Tibial artery (tissue), 4 donors: ENCODE measurements at regions not wholly inside any gene's neighbourhood (a gene's known extent, or its start where the extent isn't known, plus 50 kb on each side); places are given as distances from the start of the nearest gene placed in this dataset.
A peak's percentile ranks its signal among the peaks of the same experiment; 100 is the strongest.

ENCODE experiments used
- DNase-seq, 2 donors: peaks; one replicate each; pipeline ENCODE4 v3.0.0-alpha.2; 2019
- H3K27ac ChIP-seq, 2 donors: fragments of 200-600 bp; sonication (generic) in 1 of 2; 1 replicate in 1 of 2; 2 replicates in 1 of 2; pipeline ENCODE4 v1.5.1; 2018 to 2019; ENCODE audit warnings: mild to moderate bottlenecking in 1 of 2
- H3K27me3 ChIP-seq, 2 donors: fragments of 200-600 bp; sonication (generic) in 1 of 2; one replicate each; pipeline versions ENCODE4 v1.5.1 to v1.6.0; 2016 to 2019
- H3K36me3 ChIP-seq, 3 donors: fragments of 200-600 bp; sonication (generic) in 2 of 3; one replicate each; pipeline ENCODE4 v1.5.1; 2016 to 2019; ENCODE audit warnings: mild to moderate bottlenecking in 2 of 3
- H3K4me1 ChIP-seq, 4 donors: fragments of 200-600 bp; sonication (generic) in 2 of 4; 1 replicate in 3 of 4; 2 replicates in 1 of 4; pipeline ENCODE4 v1.5.1; 2016 to 2019
- H3K4me3 ChIP-seq, 2 donors: fragments of 200-600 bp; sonication (generic) in 1 of 2; 1 replicate in 1 of 2; 2 replicates in 1 of 2; pipeline ENCODE4 v1.5.1; 2018 to 2019; ENCODE audit warnings: mild to moderate bottlenecking in 2 of 2
- H3K9me3 ChIP-seq, 3 donors: fragments of 200-600 bp; sonication (generic) in 1 of 3; one replicate each; pipeline ENCODE4 v1.5.1; 2016 to 2019
- intact Hi-C: fragments of 100-400 bp; cut with DNase I; formaldehyde crosslinking; loops from one replicate; pipeline ENCODE4 v1.15.0; 2023; ENCODE audit warnings: low total_unique reads
- TF ChIP-seq, protein P1 (sequence below), 2 experiments: fragments of 200-600 bp in 1 of 2; fragments of 450-650 bp in 1 of 2; IDR thresholded peaks; one replicate each; pipeline ENCODE4 v1.5.1; 2017 to 2019; ENCODE audit warnings: antibody characterized with exemption in 2 of 2, mild to moderate bottlenecking in 1 of 2, moderate library complexity in 1 of 2

DNA sequence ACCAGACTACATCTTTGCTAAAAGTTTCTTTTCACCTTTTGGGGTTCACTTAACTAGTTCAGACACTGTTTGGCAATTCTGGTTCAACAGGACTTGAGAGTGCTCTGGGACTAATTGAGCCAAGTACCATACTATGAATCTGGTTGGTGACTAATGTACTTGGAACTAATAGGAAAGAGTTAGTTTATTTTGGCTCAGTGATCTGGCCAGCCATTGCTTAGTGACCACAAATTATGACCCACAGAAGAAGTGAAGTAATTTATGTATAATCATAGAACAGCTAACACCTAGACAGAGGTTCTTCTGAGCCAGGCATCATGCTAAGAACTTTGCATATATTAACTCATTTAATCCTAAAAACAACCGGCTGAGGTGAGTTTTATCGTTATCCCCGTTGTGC, 126.5 kb upstream of the JCAD start:
- peaks cover 0 to 56% (median 28%) of the 10 kb centered on the region in 4 donors for H3K4me1 ChIP-seq
- peak overlapping the region; percentile 0 to 14 for H3K27ac ChIP-seq
- H3K9me3 ChIP-seq, result no peaks in the 10 kb centered on the region
- no peak overlapping the region for H3K4me3 ChIP-seq
- no peaks in the 10 kb centered on the region for H3K27me3 ChIP-seq
- H3K36me3 ChIP-seq, result no peaks in the 10 kb centered on the region
- no peak for DNase-seq
- intact Hi-C loops, result no loop called here
- TF ChIP-seq, protein P1, sequence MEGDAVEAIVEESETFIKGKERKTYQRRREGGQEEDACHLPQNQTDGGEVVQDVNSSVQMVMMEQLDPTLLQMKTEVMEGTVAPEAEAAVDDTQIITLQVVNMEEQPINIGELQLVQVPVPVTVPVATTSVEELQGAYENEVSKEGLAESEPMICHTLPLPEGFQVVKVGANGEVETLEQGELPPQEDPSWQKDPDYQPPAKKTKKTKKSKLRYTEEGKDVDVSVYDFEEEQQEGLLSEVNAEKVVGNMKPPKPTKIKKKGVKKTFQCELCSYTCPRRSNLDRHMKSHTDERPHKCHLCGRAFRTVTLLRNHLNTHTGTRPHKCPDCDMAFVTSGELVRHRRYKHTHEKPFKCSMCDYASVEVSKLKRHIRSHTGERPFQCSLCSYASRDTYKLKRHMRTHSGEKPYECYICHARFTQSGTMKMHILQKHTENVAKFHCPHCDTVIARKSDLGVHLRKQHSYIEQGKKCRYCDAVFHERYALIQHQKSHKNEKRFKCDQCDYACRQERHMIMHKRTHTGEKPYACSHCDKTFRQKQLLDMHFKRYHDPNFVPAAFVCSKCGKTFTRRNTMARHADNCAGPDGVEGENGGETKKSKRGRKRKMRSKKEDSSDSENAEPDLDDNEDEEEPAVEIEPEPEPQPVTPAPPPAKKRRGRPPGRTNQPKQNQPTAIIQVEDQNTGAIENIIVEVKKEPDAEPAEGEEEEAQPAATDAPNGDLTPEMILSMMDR (IDR thresholded peaks at IDR 0.05), result no peak

- Histone ChIP-seq H3K27me3 (no peaks in the 10 kb centered on the region), H3K36me3 (no peaks in the 10 kb centered on the region), H3K9me3 (no peaks in the 10 kb centered on the region), H3K27ac (no peak overlapping the region), H3K4me3 (no peak overlapping the region), H3K4me1 (peaks cover 0 to 56% (median 28%) of the 10 kb centered on the region in 4 donors)
- intact Hi-C loops, result no loop called here
- TF ChIP-seq, protein P1 (IDR thresholded peaks at IDR 0.05), result no peak
- no peak for DNase-seq
Observed at GRCh38 chr10:30185341-30185740, 126.0 kb upstream of the JCAD start.

- TF ChIP-seq, protein P1 (IDR thresholded peaks at IDR 0.05), result no peak
- H3K27me3 ChIP-seq, result no peaks in the 10 kb centered on the region
- H3K4me1 ChIP-seq, result peaks cover 0 to 56% (median 28%) of the 10 kb centered on the region in 4 donors
- H3K27ac ChIP-seq, result no peak overlapping the region
- H3K36me3 ChIP-seq, result no peaks in the 10 kb centered on the region
- H3K9me3 ChIP-seq, result no peaks in the 10 kb centered on the region
- intact Hi-C loops, result no loop called here
- no peak overlapping the region for H3K4me3 ChIP-seq
- no peak for DNase-seq
Observed at GRCh38 chr10:30184397-30185033, 125.1 kb upstream of the JCAD start.

GRCh38 chr10:30183055-30183402, 123.6 kb upstream of the JCAD start:
- H3K9me3 ChIP-seq, result no peaks in the 10 kb centered on the region
- DNase-seq, result no peak
- H3K4me3 ChIP-seq, result no peak overlapping the region
- H3K27me3 ChIP-seq, result no peaks in the 10 kb centered on the region
- TF ChIP-seq, protein P1 (IDR thresholded peaks at IDR 0.05), result no peak
- H3K27ac ChIP-seq, result peak overlapping the region; percentile 70 to 72
- no peaks in the 10 kb centered on the region for H3K36me3 ChIP-seq
- intact Hi-C loops, result no loop called here
- H3K4me1 ChIP-seq, result peaks cover 0 to 52% (median 28%) of the 10 kb centered on the region in 4 donors

DNA sequence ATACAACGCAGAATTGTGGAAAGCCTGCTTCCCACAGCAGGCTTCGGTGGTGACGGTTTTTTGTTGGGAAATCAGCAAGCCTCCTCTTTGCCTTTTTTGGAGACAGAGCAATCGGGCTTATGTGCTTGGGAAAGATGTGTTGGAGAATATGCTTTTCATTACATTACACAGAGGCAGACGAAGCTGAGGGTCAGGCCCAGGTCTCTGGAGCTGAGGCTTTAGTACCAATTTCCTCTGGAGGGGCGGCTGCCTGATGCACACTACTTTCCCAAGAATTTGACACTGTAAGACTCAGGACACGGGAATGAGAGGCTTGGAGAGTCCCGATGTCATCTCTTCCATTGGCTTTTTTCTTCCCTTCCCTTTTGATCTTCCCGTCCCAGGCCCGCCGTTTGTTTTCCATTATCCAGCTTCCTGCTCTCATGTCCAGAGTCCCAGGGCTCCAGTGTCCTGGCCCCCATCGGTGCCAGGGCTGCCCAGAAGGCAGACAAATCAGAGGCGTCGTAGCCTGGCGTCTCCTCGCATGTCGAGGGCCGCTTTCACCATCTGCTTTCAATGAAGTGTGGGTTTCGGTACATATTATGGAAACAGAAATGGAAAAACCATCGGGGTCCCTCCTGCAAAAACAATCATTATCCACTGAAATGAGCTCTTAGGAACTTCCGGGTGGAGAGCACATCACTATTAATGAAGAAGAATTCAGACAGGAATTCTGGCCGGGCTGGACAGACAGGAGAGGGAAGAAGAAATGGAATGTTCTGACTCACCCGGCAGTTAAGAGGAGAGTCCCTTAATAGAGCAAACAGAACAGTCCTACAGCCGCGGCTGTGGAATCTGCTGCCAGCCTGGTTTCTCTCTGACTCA, 123.0 kb upstream of the JCAD start:
- H3K27ac ChIP-seq, result peak overlapping the region; percentile 70 to 72
- H3K4me1 ChIP-seq, result peaks cover 0 to 50% (median 28%) of the 10 kb centered on the region in 4 donors
- peak overlapping the region in 1 of 2 donors; percentile 16 for H3K4me3 ChIP-seq
- no peaks in the 10 kb centered on the region for H3K36me3 ChIP-seq
- peak in 1 of 2 donors; percentile 33 for DNase-seq
- intact Hi-C loops, result no loop called here
- no peaks in the 10 kb centered on the region for H3K9me3 ChIP-seq
- H3K27me3 ChIP-seq, result no peaks in the 10 kb centered on the region
- TF ChIP-seq, protein P1 (IDR thresholded peaks at IDR 0.05), result no peak
